SH-SY5Y (cell line): ENCODE measurements at regions not wholly inside any gene's neighbourhood (a gene's known extent, or its start where the extent isn't known, plus 50 kb on each side); places are given as distances from the start of the nearest gene placed in this dataset.

Experiments used
- GATA2 ChIP-seq: IDR thresholded peaks from 2 replicates; pipeline ENCODE4 v1.6.1; 2011; ENCODE audit warnings: mild to moderate bottlenecking, low read depth, low read length
- GATA3 ChIP-seq: IDR thresholded peaks from 2 replicates; pipeline ENCODE4 v1.6.1; 2011; ENCODE audit warnings: low read depth, mild to moderate bottlenecking, low read length, moderate library complexity

GRCh38 chr12:113548467-113548866, 76.8 kb upstream of the LHX5 start:
- no peak for TF ChIP-seq GATA2
- no peak for TF ChIP-seq GATA3
